ENCODE measurements at regions not wholly inside any gene's neighbourhood (a gene's known extent, or its start where the extent isn't known, plus 50 kb on each side); places are given as distances from the start of the nearest gene placed in this dataset.
"Not testable (repeated sequence)": the region's sequence is repeated elsewhere in the genome, so short reads cannot be mapped to it uniquely, and the experiment has no call there.

DNA sequence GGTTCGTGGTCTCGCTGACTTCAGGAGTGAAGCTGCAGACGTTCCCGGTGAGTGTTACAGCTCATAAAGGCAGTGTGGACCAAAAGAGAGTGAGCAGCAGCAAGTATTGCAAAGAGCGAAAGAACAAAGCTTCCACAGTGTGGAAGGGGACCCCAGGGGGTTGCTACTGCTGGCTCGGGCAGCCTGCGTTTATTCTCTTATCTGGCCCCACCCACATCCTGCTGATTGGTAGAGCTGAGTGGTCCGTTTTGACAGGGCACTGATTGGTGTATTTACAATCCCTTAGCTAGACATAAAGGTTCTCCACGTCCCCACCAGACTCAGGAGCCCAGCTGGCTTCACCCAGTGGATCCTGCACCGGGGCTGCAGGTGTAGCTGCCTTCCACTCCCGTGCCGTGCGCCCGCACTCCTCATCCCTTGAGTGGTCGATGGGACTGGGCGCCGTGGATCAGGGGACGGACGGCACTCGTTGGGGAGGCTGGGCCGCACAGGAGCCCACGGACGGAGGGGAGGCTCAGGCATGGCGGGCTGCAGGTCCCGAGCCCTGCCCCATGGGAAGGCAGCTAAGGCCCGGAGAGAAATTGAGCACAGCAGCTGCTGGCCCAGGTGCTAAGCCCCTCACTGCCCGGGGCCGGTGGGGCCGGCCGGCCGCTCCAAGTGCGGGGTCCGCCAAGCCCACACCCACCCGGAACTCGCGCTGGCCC is 2661.6 kb upstream of the PCDH20 start:
- 95% methylated on average over 36 of the region's 36 CpGs for WGBS
- H3K36me3 ChIP-seq (ENCODE audit: insufficient read depth); H3K27ac ChIP-seq (ENCODE audit: low read depth); H3K4me3 ChIP-seq (ENCODE audit: low read depth, low read length); DNase-seq (ENCODE audit: extremely low spot score); H3K4me1 ChIP-seq (ENCODE audit: insufficient read depth): not testable (repeated sequence)

DNA sequence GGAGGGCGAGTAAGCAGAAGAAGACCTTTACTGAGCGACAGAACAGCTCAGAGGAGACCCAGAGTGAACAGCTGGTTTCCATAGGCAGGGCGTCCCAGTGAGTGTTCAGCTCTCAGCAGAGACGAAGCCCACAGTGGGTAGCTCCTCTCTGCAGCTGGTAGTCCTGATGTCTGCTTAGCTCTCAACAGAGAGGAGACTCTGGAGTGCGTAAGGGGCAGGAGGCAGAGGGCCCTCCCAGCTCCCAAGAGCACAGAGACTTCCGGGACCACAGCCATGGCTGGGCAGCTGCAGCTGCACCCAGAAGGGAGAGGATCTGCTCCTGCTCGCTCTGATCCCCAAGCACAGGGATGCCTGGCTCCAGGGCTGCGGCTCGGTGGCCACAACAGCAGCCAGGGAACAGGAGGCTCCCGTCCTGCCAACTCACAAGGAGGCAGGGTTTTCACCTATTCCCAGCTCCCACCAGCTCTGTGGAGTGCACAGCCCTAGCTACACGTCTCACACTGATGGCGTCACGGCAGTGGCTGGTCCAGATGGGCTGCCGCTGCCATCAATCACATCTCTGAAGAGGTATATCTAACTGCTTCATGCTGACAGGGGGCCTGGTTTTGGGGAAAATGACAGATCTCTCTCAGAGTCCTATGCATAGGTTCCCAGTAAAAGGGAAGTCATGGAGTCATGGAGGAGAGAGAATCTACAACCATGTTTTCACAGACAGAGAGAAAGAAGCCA is 2660.1 kb upstream of the PCDH20 start:
- 92% methylated on average over 14 of the region's 14 CpGs for WGBS
- DNase-seq (ENCODE audit: extremely low spot score) = no peak
- H3K4me1 ChIP-seq (ENCODE audit: insufficient read depth) = no peaks in the 10 kb centered on the region
- H3K36me3 ChIP-seq (ENCODE audit: insufficient read depth) = no peaks in the 10 kb centered on the region
- H3K4me3 ChIP-seq (ENCODE audit: low read depth, low read length) = no peak overlapping the region
- H3K27ac ChIP-seq (ENCODE audit: low read depth) = no peak overlapping the region

DNA sequence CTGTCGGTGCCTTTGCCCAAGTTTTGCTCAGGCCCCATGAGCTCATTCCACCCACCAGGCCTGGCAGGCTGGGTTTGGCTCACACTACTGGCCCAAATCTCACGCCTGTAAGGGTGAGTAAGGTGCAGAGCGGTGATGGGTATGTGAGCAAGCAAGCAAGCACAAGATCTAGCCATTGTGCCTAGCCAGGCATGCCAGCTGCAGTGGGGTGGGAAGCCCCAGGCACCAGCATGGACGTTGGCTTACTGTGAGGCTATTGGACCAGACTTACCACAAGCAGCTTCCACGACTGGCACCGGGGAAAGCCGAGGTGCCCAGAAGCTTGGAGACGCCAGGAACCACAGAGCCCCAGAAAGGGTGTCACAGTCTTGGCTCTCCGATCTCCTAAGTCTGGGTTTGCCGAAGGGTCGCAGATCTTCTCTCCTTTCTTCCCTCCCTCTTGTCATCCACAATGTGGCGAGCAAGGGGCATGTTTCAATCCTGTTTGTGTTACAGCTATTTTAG is 2659.4 kb upstream of the PCDH20 start:
- Histone ChIP-seq H3K27ac (ENCODE audit: low read depth) (no peak overlapping the region), H3K4me1 (ENCODE audit: insufficient read depth) (no peaks in the 10 kb centered on the region), H3K36me3 (ENCODE audit: insufficient read depth) (no peaks in the 10 kb centered on the region), H3K4me3 (ENCODE audit: low read depth, low read length) (no peak overlapping the region)
- no peak for DNase-seq (ENCODE audit: extremely low spot score)
- WGBS = 93% methylated on average over 12 of the region's 12 CpGs

- H3K4me1 ChIP-seq (ENCODE audit: insufficient read depth) = no peaks in the 10 kb centered on the region
- DNase-seq (ENCODE audit: extremely low spot score) = no peak
- no peaks in the 10 kb centered on the region for H3K36me3 ChIP-seq (ENCODE audit: insufficient read depth)
- H3K27ac ChIP-seq (ENCODE audit: low read depth) = no peak overlapping the region
- no peak overlapping the region for H3K4me3 ChIP-seq (ENCODE audit: low read depth, low read length)
Measured at GRCh38 chr13:64073203-64073602, 2657.6 kb upstream of the PCDH20 start.

DNA sequence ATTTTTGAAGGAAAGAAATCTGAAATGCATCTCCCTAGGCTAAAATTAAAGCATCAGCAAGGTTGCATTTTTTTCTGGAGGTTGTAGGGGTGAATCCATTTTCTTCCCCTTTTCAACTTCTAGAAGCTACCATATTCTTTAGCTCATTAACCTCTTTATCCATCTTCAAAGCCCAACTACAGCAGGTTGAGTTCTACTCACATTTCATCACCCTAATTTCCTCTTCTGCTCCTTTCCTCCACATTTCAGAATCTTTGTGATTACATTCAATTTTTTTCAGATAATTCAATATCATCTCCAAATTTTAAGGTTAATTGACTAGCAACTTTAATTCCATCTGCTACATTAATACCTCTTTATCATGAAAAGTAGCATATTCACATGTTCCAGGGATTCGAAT is 2655.7 kb upstream of the PCDH20 start:
- WGBS = 81% methylated on average over 1 of the region's 1 CpG

GRCh38 chr13:64069892-64070291 is 2654.2 kb upstream of the PCDH20 start:
- Histone ChIP-seq H3K4me3 (ENCODE audit: low read depth, low read length) (no peak overlapping the region), H3K4me1 (ENCODE audit: insufficient read depth) (no peaks in the 10 kb centered on the region), H3K36me3 (ENCODE audit: insufficient read depth) (no peaks in the 10 kb centered on the region), H3K27ac (ENCODE audit: low read depth) (no peak overlapping the region)
- DNase-seq (ENCODE audit: extremely low spot score) = no peak
- WGBS = 90% methylated on average over 1 of the region's 1 CpG

More for the DNA sequence above, 2655.7 kb upstream of the PCDH20 start:
- Histone ChIP-seq H3K4me3 (ENCODE audit: low read depth, low read length) (no peak overlapping the region), H3K36me3 (ENCODE audit: insufficient read depth) (no peaks in the 10 kb centered on the region), H3K4me1 (ENCODE audit: insufficient read depth) (no peaks in the 10 kb centered on the region), H3K27ac (ENCODE audit: low read depth) (no peak overlapping the region)
- no peak for DNase-seq (ENCODE audit: extremely low spot score)

GRCh38 chr13:64066711-64067110 is 2651.1 kb upstream of the PCDH20 start:
- H3K4me3 ChIP-seq (ENCODE audit: low read depth, low read length) = no peak overlapping the region
- H3K36me3 ChIP-seq (ENCODE audit: insufficient read depth) = no peaks in the 10 kb centered on the region
- DNase-seq (ENCODE audit: extremely low spot score) = no peak
- no peaks in the 10 kb centered on the region for H3K4me1 ChIP-seq (ENCODE audit: insufficient read depth)
- no peak overlapping the region for H3K27ac ChIP-seq (ENCODE audit: low read depth)
- WGBS = 80% methylated on average over 2 of the region's 2 CpGs

DNA sequence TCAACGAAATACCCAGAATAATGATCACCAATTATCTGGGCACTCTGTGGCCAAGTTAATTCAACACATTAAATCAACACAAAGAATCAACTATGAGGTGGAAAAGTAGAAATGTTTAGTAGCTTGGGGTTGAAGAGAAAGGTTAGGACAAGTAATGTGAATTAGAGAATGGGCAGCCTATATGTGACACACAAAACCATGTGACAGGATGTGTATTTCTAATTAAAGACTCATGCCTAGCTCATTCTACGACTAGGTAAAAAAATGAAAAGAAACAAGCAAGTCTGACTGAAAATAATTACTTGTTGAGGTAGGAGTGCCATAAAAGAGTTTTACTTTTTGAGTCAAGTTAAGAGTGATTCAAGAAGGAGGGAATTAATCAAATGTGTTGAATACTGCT is 2646.0 kb upstream of the PCDH20 start:
- H3K36me3 ChIP-seq (ENCODE audit: insufficient read depth) = no peaks in the 10 kb centered on the region

GRCh38 chr13:64057372-64058020 is 2641.8 kb upstream of the PCDH20 start:
- no peaks in the 10 kb centered on the region for H3K4me1 ChIP-seq (ENCODE audit: insufficient read depth)
- WGBS = 71% methylated on average over 2 of the region's 2 CpGs
- no peak overlapping the region for H3K27ac ChIP-seq (ENCODE audit: low read depth)
- no peak overlapping the region for H3K4me3 ChIP-seq (ENCODE audit: low read depth, low read length)
- H3K36me3 ChIP-seq (ENCODE audit: insufficient read depth) = no peaks in the 10 kb centered on the region
- DNase-seq (ENCODE audit: extremely low spot score) = no peak

More for the DNA sequence above, 2646.0 kb upstream of the PCDH20 start:
- no peak for DNase-seq (ENCODE audit: extremely low spot score)
- H3K4me3 ChIP-seq (ENCODE audit: low read depth, low read length) = no peak overlapping the region
- H3K4me1 ChIP-seq (ENCODE audit: insufficient read depth) = no peaks in the 10 kb centered on the region
- no peak overlapping the region for H3K27ac ChIP-seq (ENCODE audit: low read depth)
- WGBS = 69% methylated on average over 2 of the region's 2 CpGs

- Histone ChIP-seq H3K4me1 (ENCODE audit: insufficient read depth) (no peaks in the 10 kb centered on the region), H3K27ac (ENCODE audit: low read depth) (no peak overlapping the region), H3K4me3 (ENCODE audit: low read depth, low read length) (no peak overlapping the region), H3K36me3 (ENCODE audit: insufficient read depth) (no peaks in the 10 kb centered on the region)
- WGBS = 21% methylated on average over 1 of the region's 1 CpG
- DNase-seq (ENCODE audit: extremely low spot score) = no peak
Measured at GRCh38 chr13:64054321-64054720, 2638.7 kb upstream of the PCDH20 start.

DNA sequence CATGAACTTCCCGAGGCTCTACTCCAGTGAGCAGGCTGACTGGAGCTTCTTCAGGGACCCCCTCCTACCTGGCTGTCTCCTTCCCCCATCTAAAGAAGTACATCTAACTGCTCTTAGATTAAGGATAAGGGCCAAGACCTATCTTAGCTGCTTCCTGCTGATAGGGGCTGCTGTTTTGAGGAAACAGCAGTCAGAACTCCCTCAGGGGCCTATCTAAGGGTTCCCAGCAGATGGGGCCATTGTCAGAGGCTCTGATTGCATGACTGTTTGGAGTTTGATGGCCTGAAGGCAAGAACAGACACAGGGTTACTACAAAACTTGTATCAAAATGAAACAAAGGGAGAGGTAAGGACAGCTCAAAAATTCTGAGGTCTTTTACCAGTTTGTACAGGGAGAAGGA is 2636.9 kb upstream of the PCDH20 start:
- no peak overlapping the region for H3K27ac ChIP-seq (ENCODE audit: low read depth)
- WGBS = 82% methylated on average over 1 of the region's 1 CpG
- DNase-seq (ENCODE audit: extremely low spot score) = no peak
- H3K4me1 ChIP-seq (ENCODE audit: insufficient read depth) = no peaks in the 10 kb centered on the region
- no peaks in the 10 kb centered on the region for H3K36me3 ChIP-seq (ENCODE audit: insufficient read depth)
- H3K4me3 ChIP-seq (ENCODE audit: low read depth, low read length) = no peak overlapping the region

DNA sequence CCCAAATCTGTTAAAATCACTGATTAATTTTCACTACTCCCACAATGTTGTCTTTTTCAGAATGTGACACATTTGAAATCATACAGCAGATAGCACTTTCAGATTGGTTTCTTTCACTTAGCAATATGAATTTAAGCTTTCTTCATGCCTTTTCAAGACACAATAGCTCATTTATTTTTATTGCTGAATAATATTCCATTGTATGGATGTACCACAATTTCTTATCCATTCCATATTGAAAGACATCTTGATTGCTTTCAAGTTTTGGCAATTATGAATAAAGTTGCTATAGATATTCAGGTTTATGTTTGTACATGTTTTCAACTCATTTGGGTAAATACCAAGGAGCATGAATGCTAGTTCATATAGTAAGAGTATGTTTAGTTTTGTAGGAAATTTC is 2635.6 kb upstream of the PCDH20 start:
- Histone ChIP-seq H3K4me3 (ENCODE audit: low read depth, low read length) (no peak overlapping the region), H3K36me3 (ENCODE audit: insufficient read depth) (no peaks in the 10 kb centered on the region), H3K27ac (ENCODE audit: low read depth) (no peak overlapping the region), H3K4me1 (ENCODE audit: insufficient read depth) (no peaks in the 10 kb centered on the region)
- no peak for DNase-seq (ENCODE audit: extremely low spot score)

DNA sequence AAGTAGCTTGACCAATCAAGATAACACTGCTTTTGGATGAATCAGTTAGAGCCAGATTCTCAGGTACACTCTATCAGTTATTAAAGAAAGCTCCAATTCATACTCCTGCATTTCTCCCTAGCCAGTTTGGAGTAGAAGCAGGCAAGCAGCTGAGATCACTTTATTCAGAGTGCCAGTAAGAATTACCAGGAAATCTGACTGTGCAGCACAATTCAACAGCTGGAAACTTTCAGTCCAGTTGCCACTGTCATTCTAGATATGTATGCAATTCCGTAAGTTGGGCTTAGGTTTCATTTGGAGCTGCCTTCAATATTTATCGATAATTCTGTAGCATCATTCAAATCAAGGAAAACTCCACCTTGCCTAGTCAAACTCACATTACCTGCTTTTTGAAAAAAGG is 2625.6 kb upstream of the PCDH20 start:
- H3K4me1 ChIP-seq (ENCODE audit: insufficient read depth) = no peaks in the 10 kb centered on the region
- WGBS = 52% methylated on average over 2 of the region's 2 CpGs
- no peak overlapping the region for H3K27ac ChIP-seq (ENCODE audit: low read depth)
- DNase-seq (ENCODE audit: extremely low spot score) = no peak
- H3K36me3 ChIP-seq (ENCODE audit: insufficient read depth) = no peaks in the 10 kb centered on the region
- H3K4me3 ChIP-seq (ENCODE audit: low read depth, low read length) = no peak overlapping the region

- Histone ChIP-seq H3K4me3 (ENCODE audit: low read depth, low read length) (no peak overlapping the region), H3K4me1 (ENCODE audit: insufficient read depth) (no peaks in the 10 kb centered on the region), H3K36me3 (ENCODE audit: insufficient read depth) (no peaks in the 10 kb centered on the region), H3K27ac (ENCODE audit: low read depth) (no peak overlapping the region)
- DNase-seq (ENCODE audit: extremely low spot score) = no peak
- 92% methylated on average over 1 of the region's 1 CpG for WGBS
Measured at GRCh38 chr13:64033921-64034320, 2618.3 kb upstream of the PCDH20 start.
